ENCODE measurements at regions not wholly inside any gene's neighbourhood (a gene's known extent, or its start where the extent isn't known, plus 50 kb on each side); places are given as distances from the start of the nearest gene placed in this dataset.

- TF ChIP-seq CTCF (IDR thresholded peaks at IDR 0.05) (no peak), POLR2A (IDR thresholded peaks at IDR 0.05) (no peak)
Observed at GRCh38 chr17:79180358-79181005, 105.9 kb downstream of the ENGASE start.
